GM23248 (cell line): ENCODE measurements at regions not wholly inside any gene's neighbourhood (a gene's known extent, or its start where the extent isn't known, plus 50 kb on each side); places are given as distances from the start of the nearest gene placed in this dataset.
"Not testable (repeated sequence)": the region's sequence is repeated elsewhere in the genome, so short reads cannot be mapped to it uniquely, and the experiment has no call there.

Source experiments
- DNase-seq: peaks from one replicate; pipeline ENCODE4 v3.0.0-alpha.2; 2015
- H2AFZ ChIP-seq: fragments of 200-600 bp; sonication (generic); 2 replicates; pipeline ENCODE4 v1.6.1; 2016; ENCODE audit warnings: antibody characterized with exemption
- H3F3A ChIP-seq: fragments of 200-600 bp; sonication (generic); 2 replicates; pipeline ENCODE4 v1.6.1; 2016; ENCODE audit warnings: mild to moderate bottlenecking, antibody characterized with exemption, mixed run types; ENCODE audit not compliant: insufficient read depth
- H3K27ac ChIP-seq: fragments of 200-600 bp; sonication (generic); 2 replicates; pipeline ENCODE4 v1.5.1; 2016; ENCODE audit warnings: mild to moderate bottlenecking
- H3K27me3 ChIP-seq: fragments of 200-600 bp; sonication (generic); replicated peaks from 2 replicates; pipeline ENCODE4 v1.6.1; 2016; ENCODE audit warnings: mild to moderate bottlenecking; ENCODE audit not compliant: insufficient read depth
- H3K36me3 ChIP-seq: fragments of 200-600 bp; sonication (generic); 2 replicates; pipeline ENCODE4 v1.6.1; 2016; ENCODE audit warnings: low read depth, mild to moderate bottlenecking
- H3K4me1 ChIP-seq: fragments of 200-600 bp; sonication (generic); 2 replicates; pipeline ENCODE4 v1.6.1; 2016; ENCODE audit warnings: mild to moderate bottlenecking; ENCODE audit not compliant: insufficient read depth
- H3K4me2 ChIP-seq: fragments of 200-600 bp; sonication (generic); one replicate; pipeline ENCODE4 v1.6.1; 2016; ENCODE audit warnings: mild to moderate bottlenecking; ENCODE audit not compliant: unreplicated experiment
- H3K4me3 ChIP-seq: fragments of 200-600 bp; sonication (generic); 2 replicates; pipeline ENCODE4 v1.5.1; 2016; ENCODE audit warnings: mild to moderate bottlenecking
- H3K79me2 ChIP-seq: fragments of 200-600 bp; sonication (generic); 2 replicates; pipeline ENCODE4 v1.6.1; 2016; ENCODE audit warnings: mild to moderate bottlenecking; ENCODE audit not compliant: insufficient read depth
- H3K9ac ChIP-seq: fragments of 200-600 bp; sonication (generic); 2 replicates; pipeline ENCODE4 v1.6.1; 2016; ENCODE audit warnings: mild to moderate bottlenecking
- H3K9me2 ChIP-seq: fragments of 200-600 bp; sonication (generic); 2 replicates; pipeline ENCODE4 v1.6.1; 2016; ENCODE audit warnings: mixed run types, mild to moderate bottlenecking, moderate library complexity; ENCODE audit not compliant: insufficient read depth
- H3K9me3 ChIP-seq: fragments of 200-600 bp; sonication (generic); one replicate; pipeline ENCODE4 v1.6.1; 2017; ENCODE audit warnings: low read depth
- H4K20me1 ChIP-seq: fragments of 200-600 bp; sonication (generic); 2 replicates; pipeline ENCODE4 v1.6.0; 2016; ENCODE audit not compliant: insufficient read depth
- EZH2 ChIP-seq: fragments of 200-600 bp; sonication (generic); IDR thresholded peaks from 2 replicates; pipeline ENCODE4 v1.6.1; 2018; ENCODE audit warnings: antibody characterized with exemption, mild to moderate bottlenecking; ENCODE audit not compliant: insufficient read depth, poor library complexity, severe bottlenecking
- EZH2phosphoT487 ChIP-seq: fragments of 200-600 bp; sonication (generic); IDR thresholded peaks from 2 replicates; pipeline ENCODE4 v1.6.1; 2018; ENCODE audit warnings: antibody characterized with exemption, moderate library complexity, mild to moderate bottlenecking, low read depth; ENCODE audit not compliant: insufficient read depth
- WGBS, 2 experiments: methylation state at CpG; one replicate each; pipeline ENCODE4 v1.1.6; 2015 to 2017; ENCODE audit warnings: low lambda C conversion rate in 2 of 2, low coverage in 1 of 2; ENCODE audit errors: missing lambda C conversion rate in 2 of 2; 5-methylcytosine and 5-hydroxymethylcytosine counted together
- in situ Hi-C: fragments of 300-500 bp; cut with MboI; formaldehyde crosslinking; loops from 2 replicates; pipeline ENCODE4 v1.15.0; 2020

- no peaks in the 10 kb centered on the region for H3F3A ChIP-seq
- H3K4me3 ChIP-seq, result no peak overlapping the region
- no peaks in the 10 kb centered on the region for H4K20me1 ChIP-seq
- H3K9ac ChIP-seq, result no peak overlapping the region
- no peaks in the 10 kb centered on the region for H3K27me3 ChIP-seq
- no peak overlapping the region for H2AFZ ChIP-seq
- H3K36me3 ChIP-seq, result no peaks in the 10 kb centered on the region
- in situ Hi-C loops, result no loop called here
- no peak overlapping the region for H3K4me2 ChIP-seq
- no peak overlapping the region for H3K27ac ChIP-seq
- no peaks in the 10 kb centered on the region for H3K4me1 ChIP-seq
- TF ChIP-seq EZH2phosphoT487 (no peak), EZH2 (no peak)
- H3K9me2 ChIP-seq, result no peaks in the 10 kb centered on the region
- no peaks in the 10 kb centered on the region for H3K79me2 ChIP-seq
- DNase-seq, result no peak
- no peaks in the 10 kb centered on the region for H3K9me3 ChIP-seq
- 39 to 56% methylated on average over 8 to 11 of the region's 15 CpGs for WGBS, 2 experiments
These were observed 507.7 kb downstream of the ZIC3 start for GRCh38 chrX:138073626-138074025.

GRCh38 chrX:138082251-138082650 lies 516.3 kb downstream of the ZIC3 start:
- Histone ChIP-seq H3K79me2 (no peaks in the 10 kb centered on the region), H3K4me1 (no peaks in the 10 kb centered on the region), H3F3A (no peaks in the 10 kb centered on the region), H3K27ac (no peak overlapping the region), H3K4me3 (no peak overlapping the region), H3K9me3 (no peaks in the 10 kb centered on the region), H3K27me3 (no peaks in the 10 kb centered on the region), H4K20me1 (no peaks in the 10 kb centered on the region), H3K9ac (no peak overlapping the region), H3K9me2 (no peaks in the 10 kb centered on the region), H2AFZ (no peak overlapping the region), H3K4me2 (no peak overlapping the region), H3K36me3 (no peaks in the 10 kb centered on the region)
- DNase-seq, result no peak
- WGBS, 2 experiments, result 0% methylated on average over 2 of the region's 2 CpGs
- no peak for TF ChIP-seq EZH2phosphoT487
- TF ChIP-seq EZH2, result no peak
- in situ Hi-C loops, result no loop called here

- no peak overlapping the region for H3K27ac ChIP-seq
- no peak overlapping the region for H2AFZ ChIP-seq
- H4K20me1 ChIP-seq, result no peaks in the 10 kb centered on the region
- no peaks in the 10 kb centered on the region for H3K79me2 ChIP-seq
- no peaks in the 10 kb centered on the region for H3K9me2 ChIP-seq
- H3K27me3 ChIP-seq, result no peaks in the 10 kb centered on the region
- H3F3A ChIP-seq, result no peaks in the 10 kb centered on the region
- in situ Hi-C loops, result no loop called here
- no peaks in the 10 kb centered on the region for H3K9me3 ChIP-seq
- TF ChIP-seq EZH2phosphoT487, result no peak
- TF ChIP-seq EZH2, result no peak
- H3K9ac ChIP-seq, result no peak overlapping the region
- no peak for DNase-seq
- no peak overlapping the region for H3K4me2 ChIP-seq
- 0 to 3% methylated on average over 2 of the region's 2 CpGs for WGBS, 2 experiments
- no peaks in the 10 kb centered on the region for H3K4me1 ChIP-seq
- no peak overlapping the region for H3K4me3 ChIP-seq
- no peaks in the 10 kb centered on the region for H3K36me3 ChIP-seq
These were observed 517.0 kb downstream of the ZIC3 start for GRCh38 chrX:138082896-138083295.

- H4K20me1 ChIP-seq, H3K27me3 ChIP-seq, in situ Hi-C loops, H3K4me2 ChIP-seq, H2AFZ ChIP-seq, H3K9me2 ChIP-seq, H3K36me3 ChIP-seq, H3K9ac ChIP-seq, H3K4me3 ChIP-seq, H3K9me3 ChIP-seq, DNase-seq, H3F3A ChIP-seq, H3K27ac ChIP-seq, H3K79me2 ChIP-seq, H3K4me1 ChIP-seq: not testable (repeated sequence)
- 50 to 58% methylated on average over 1 to 3 of the region's 3 CpGs for WGBS, 2 experiments
These were observed 545.0 kb downstream of the ZIC3 start for GRCh38 chrX:138110910-138111309.

- no peaks in the 10 kb centered on the region for H3K27me3 ChIP-seq
- H3K9ac ChIP-seq, result no peak overlapping the region
- in situ Hi-C loops, result no loop called here
- H3K4me2 ChIP-seq, result no peak overlapping the region
- no peak overlapping the region for H3K4me3 ChIP-seq
- H3K79me2 ChIP-seq, result no peaks in the 10 kb centered on the region
- no peaks in the 10 kb centered on the region for H3K36me3 ChIP-seq
- H3F3A ChIP-seq, result no peaks in the 10 kb centered on the region
- H3K27ac ChIP-seq, result no peak overlapping the region
- WGBS, 2 experiments, result 17 to 22% methylated on average over 8 of the region's 8 CpGs
- TF ChIP-seq EZH2, result no peak
- no peak for TF ChIP-seq EZH2phosphoT487
- peak; percentile 48 for DNase-seq
- H3K9me3 ChIP-seq, result no peaks in the 10 kb centered on the region
- no peaks in the 10 kb centered on the region for H4K20me1 ChIP-seq
- H3K4me1 ChIP-seq, result no peaks in the 10 kb centered on the region
- no peak overlapping the region for H2AFZ ChIP-seq
- H3K9me2 ChIP-seq, result no peaks in the 10 kb centered on the region
These were observed 561.4 kb downstream of the ZIC3 start for GRCh38 chrX:138127314-138127713.
